ENCODE measurements at regions not wholly inside any gene's neighbourhood (a gene's known extent, or its start where the extent isn't known, plus 50 kb on each side); places are given as distances from the start of the nearest gene placed in this dataset.
"Not testable (repeated sequence)": the region's sequence is repeated elsewhere in the genome, so short reads cannot be mapped to it uniquely, and the experiment has no call there.

GRCh38 chr14:82035397-82035796 lies 501.7 kb upstream of the SEL1L start:
- no peaks in the 10 kb centered on the region for H3K9me2 ChIP-seq (ENCODE audit: insufficient read depth)
- H3K27ac ChIP-seq (ENCODE audit: low read depth) = no peak overlapping the region
- H3K36me3 Mint-ChIP-seq (ENCODE audit: low read depth) = peaks cover 17% of the 10 kb centered on the region; the same call in 2 of the 3 replicates
- TF ChIP-seq ETS1 (IDR thresholded peaks at IDR 0.05) = no peak
- no peaks in the 10 kb centered on the region for H3K4me1 ChIP-seq (ENCODE audit: insufficient read depth)
- no peaks in the 10 kb centered on the region for H3K4me1 Mint-ChIP-seq
- H3K79me2 ChIP-seq (replicated peaks; ENCODE audit: insufficient read depth) = no peaks in the 10 kb centered on the region
- H3K27me3 Mint-ChIP-seq (ENCODE audit: insufficient read depth, low read depth, poor library complexity) = no peaks in the 10 kb centered on the region
- no peak for DNase-seq (ENCODE audit: low spot score)
- H2AFZ ChIP-seq = no peak overlapping the region
- no peaks in the 10 kb centered on the region for H4K20me1 ChIP-seq (replicated peaks; ENCODE audit: insufficient read depth)
- H3F3A ChIP-seq (replicated peaks; ENCODE audit: low read depth) = no peaks in the 10 kb centered on the region
- no peak for ATAC-seq
- peaks cover 85% of the 10 kb centered on the region for H3K9me3 Mint-ChIP-seq
- no peak overlapping the region for H3K4me3 Mint-ChIP-seq
- no peak overlapping the region for H3K4me2 ChIP-seq
- no peak overlapping the region for H3K4me3 ChIP-seq
- no peaks in the 10 kb centered on the region for H3K27me3 ChIP-seq (ENCODE audit: insufficient read depth)
- H3K36me3 ChIP-seq (ENCODE audit: insufficient read depth) = no peaks in the 10 kb centered on the region
- no peak overlapping the region for H3K27ac Mint-ChIP-seq

GRCh38 chr14:82038066-82038465 lies 504.4 kb upstream of the SEL1L start:
- DNase-seq (ENCODE audit: low spot score); H3K36me3 ChIP-seq (ENCODE audit: insufficient read depth); ATAC-seq; H3K4me3 Mint-ChIP-seq; H4K20me1 ChIP-seq (replicated peaks; ENCODE audit: insufficient read depth); H3K9me2 ChIP-seq (ENCODE audit: insufficient read depth); H2AFZ ChIP-seq; H3K27ac ChIP-seq (ENCODE audit: low read depth); H3K27me3 ChIP-seq (ENCODE audit: insufficient read depth); H3K4me1 Mint-ChIP-seq; H3K79me2 ChIP-seq (replicated peaks; ENCODE audit: insufficient read depth); H3K4me1 ChIP-seq (ENCODE audit: insufficient read depth); H3F3A ChIP-seq (replicated peaks; ENCODE audit: low read depth); H3K4me2 ChIP-seq; H3K27ac Mint-ChIP-seq; H3K4me3 ChIP-seq; H3K27me3 Mint-ChIP-seq (ENCODE audit: insufficient read depth, low read depth, poor library complexity): not testable (repeated sequence)
- peaks cover 23% of the 10 kb centered on the region; the same call in 2 of the 3 replicates for H3K36me3 Mint-ChIP-seq (ENCODE audit: low read depth)
- peaks cover 91% of the 10 kb centered on the region for H3K9me3 Mint-ChIP-seq

GRCh38 chr14:82045339-82045738 lies 511.7 kb upstream of the SEL1L start:
- Histone ChIP-seq H3K4me2 (no peak overlapping the region), H2AFZ (no peak overlapping the region)
- H3K36me3 Mint-ChIP-seq (ENCODE audit: low read depth) = peaks cover 12% of the 10 kb centered on the region; the same call in 2 of the 3 replicates

More at GRCh38 chr14:82045339-82045738, 511.7 kb upstream of the SEL1L start:
- TF ChIP-seq ZNF462 (CRISPR knock-in tag; IDR thresholded peaks at IDR 0.05) = no peak
- TF ChIP-seq CTCF (conservative IDR thresholded peaks at IDR 0.05; ENCODE audit: low read depth in 2 of 2) = no peak
- TF ChIP-seq CREB1 (CRISPR knock-in tag; IDR thresholded peaks at IDR 0.05; ENCODE audit: low read depth) = no peak
- Histone ChIP-seq H4K20me1 (replicated peaks; ENCODE audit: insufficient read depth) (no peaks in the 10 kb centered on the region), H3K36me3 (ENCODE audit: insufficient read depth) (no peaks in the 10 kb centered on the region), H3F3A (replicated peaks; ENCODE audit: low read depth) (no peaks in the 10 kb centered on the region), H3K9me2 (ENCODE audit: insufficient read depth) (no peaks in the 10 kb centered on the region), H3K27me3 (ENCODE audit: insufficient read depth) (no peaks in the 10 kb centered on the region), H3K4me1 (ENCODE audit: insufficient read depth) (no peaks in the 10 kb centered on the region), H3K4me3 (no peak overlapping the region), H3K27ac (ENCODE audit: low read depth) (no peak overlapping the region), H3K79me2 (replicated peaks; ENCODE audit: insufficient read depth) (no peaks in the 10 kb centered on the region)
- no peak overlapping the region for H3K4me3 Mint-ChIP-seq
- H3K9me3 Mint-ChIP-seq = peaks cover 89% of the 10 kb centered on the region
- ATAC-seq (no peak), DNase-seq (ENCODE audit: low spot score) (no peak)
- no peaks in the 10 kb centered on the region for H3K4me1 Mint-ChIP-seq
- peaks cover 2% of the 10 kb centered on the region for H3K27me3 Mint-ChIP-seq (ENCODE audit: insufficient read depth, low read depth, poor library complexity)
- no peak overlapping the region for H3K27ac Mint-ChIP-seq

Measured in GM23338 (cell line).